ENCODE measurements at regions not wholly inside any gene's neighbourhood (a gene's known extent, or its start where the extent isn't known, plus 50 kb on each side); places are given as distances from the start of the nearest gene placed in this dataset.

DNA sequence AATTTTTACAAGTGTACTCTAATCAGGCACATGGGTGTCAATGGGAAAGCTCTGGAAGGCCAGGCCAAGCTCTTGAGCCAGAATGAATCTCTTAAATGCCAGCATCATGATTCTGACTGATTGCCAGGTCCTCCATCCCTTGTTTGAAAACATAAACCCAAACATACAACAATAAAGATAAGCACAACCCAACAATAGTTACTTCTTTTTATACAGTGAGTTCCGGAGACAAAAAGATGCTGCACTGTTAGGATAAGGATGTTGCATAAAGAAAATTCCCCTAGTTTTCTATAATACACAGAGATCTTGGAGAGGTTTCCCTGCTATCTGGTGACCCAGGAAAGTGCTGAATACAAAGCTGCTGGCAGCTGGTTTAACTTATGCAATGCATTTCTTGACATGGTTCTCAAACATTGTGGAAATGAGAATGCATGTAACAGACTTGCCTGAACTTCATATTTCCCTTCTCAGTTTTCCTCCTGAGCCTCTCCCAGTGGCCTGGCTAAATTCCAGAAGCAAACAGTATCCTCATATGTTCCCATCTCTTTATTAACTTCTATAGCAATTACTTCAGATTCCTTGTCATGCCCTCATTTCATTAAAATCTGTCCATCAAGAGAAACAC, 180.1 kb upstream of the PRICKLE2 start:
- no peaks in the 10 kb centered on the region for H4K20me1 ChIP-seq (ENCODE audit: insufficient read depth, low read length)
- H3K9me3 ChIP-seq (ENCODE audit: low read length): no peaks in the 10 kb centered on the region
- H3K4me3 ChIP-seq (ENCODE audit: low read depth, low read length, poor library complexity, severe bottlenecking): no peak overlapping the region
- no peaks in the 10 kb centered on the region for H3K36me3 ChIP-seq (ENCODE audit: insufficient read depth, low read length)
- CTCF ChIA-PET (ENCODE audit: unreplicated experiment): no interaction called here
- TF ChIP-seq, protein P1, sequence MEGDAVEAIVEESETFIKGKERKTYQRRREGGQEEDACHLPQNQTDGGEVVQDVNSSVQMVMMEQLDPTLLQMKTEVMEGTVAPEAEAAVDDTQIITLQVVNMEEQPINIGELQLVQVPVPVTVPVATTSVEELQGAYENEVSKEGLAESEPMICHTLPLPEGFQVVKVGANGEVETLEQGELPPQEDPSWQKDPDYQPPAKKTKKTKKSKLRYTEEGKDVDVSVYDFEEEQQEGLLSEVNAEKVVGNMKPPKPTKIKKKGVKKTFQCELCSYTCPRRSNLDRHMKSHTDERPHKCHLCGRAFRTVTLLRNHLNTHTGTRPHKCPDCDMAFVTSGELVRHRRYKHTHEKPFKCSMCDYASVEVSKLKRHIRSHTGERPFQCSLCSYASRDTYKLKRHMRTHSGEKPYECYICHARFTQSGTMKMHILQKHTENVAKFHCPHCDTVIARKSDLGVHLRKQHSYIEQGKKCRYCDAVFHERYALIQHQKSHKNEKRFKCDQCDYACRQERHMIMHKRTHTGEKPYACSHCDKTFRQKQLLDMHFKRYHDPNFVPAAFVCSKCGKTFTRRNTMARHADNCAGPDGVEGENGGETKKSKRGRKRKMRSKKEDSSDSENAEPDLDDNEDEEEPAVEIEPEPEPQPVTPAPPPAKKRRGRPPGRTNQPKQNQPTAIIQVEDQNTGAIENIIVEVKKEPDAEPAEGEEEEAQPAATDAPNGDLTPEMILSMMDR (conservative IDR thresholded peaks at IDR 0.05; ENCODE audit: low read length): no peak
- TF ChIP-seq EZH2phosphoT487 (IDR thresholded peaks at IDR 0.05; ENCODE audit: borderline replicate concordance, low read depth, low read length): no peak
- no TSS peak for BruUV-seq (replicated peaks)
- intact Hi-C loops (cut with micrococcal nuclease; ENCODE audit: unreplicated experiment): no loop called here
- H2AFZ ChIP-seq (ENCODE audit: low read length): no peak overlapping the region
- H3K4me2 ChIP-seq (ENCODE audit: low read length): no peak overlapping the region
- H3K9me2 ChIP-seq (ENCODE audit: insufficient read depth, low read length): no peaks in the 10 kb centered on the region
- POLR2A ChIA-PET: no interaction called here
- no peaks in the 10 kb centered on the region for H3K4me1 ChIP-seq (ENCODE audit: insufficient read depth, low read length, poor library complexity, severe bottlenecking)
- no peaks in the 10 kb centered on the region for H3K79me2 ChIP-seq (ENCODE audit: insufficient read depth, low read depth, low read length)
- no peak for DNase-seq (ENCODE audit: low spot score)
- no peak overlapping the region for H3K27ac ChIP-seq (ENCODE audit: low read depth, low read length, poor library complexity, severe bottlenecking)

DNA sequence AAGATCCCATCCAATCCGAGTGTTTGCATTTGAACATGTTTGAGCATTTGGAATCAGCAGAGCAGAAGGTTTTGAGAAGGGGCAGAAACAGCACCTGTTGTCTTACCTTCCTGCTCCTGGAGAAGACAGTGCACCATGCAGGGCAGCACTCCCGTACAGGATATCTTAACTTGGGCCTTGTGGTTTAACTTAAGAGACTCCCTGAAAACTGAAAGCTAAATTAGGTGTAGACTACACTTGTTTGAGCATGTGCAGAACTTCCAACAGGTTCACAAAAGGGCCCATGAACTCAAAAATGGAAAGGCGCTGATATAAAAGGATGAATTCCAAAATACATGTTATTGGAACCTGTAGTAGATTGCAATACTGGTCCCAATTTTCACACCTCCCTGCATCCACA, 175.4 kb upstream of the PRICKLE2 start:
- intact Hi-C loops (cut with micrococcal nuclease; ENCODE audit: unreplicated experiment): no loop called here
- Histone ChIP-seq H3K9me2 (ENCODE audit: insufficient read depth, low read length) (no peaks in the 10 kb centered on the region), H3K4me3 (ENCODE audit: low read depth, low read length, poor library complexity, severe bottlenecking) (no peak overlapping the region), H3K4me2 (ENCODE audit: low read length) (no peak overlapping the region), H3K36me3 (ENCODE audit: insufficient read depth, low read length) (no peaks in the 10 kb centered on the region), H2AFZ (ENCODE audit: low read length) (no peak overlapping the region), H3K9me3 (ENCODE audit: low read length) (no peaks in the 10 kb centered on the region), H3K4me1 (ENCODE audit: insufficient read depth, low read length, poor library complexity, severe bottlenecking) (no peaks in the 10 kb centered on the region), H4K20me1 (ENCODE audit: insufficient read depth, low read length) (no peaks in the 10 kb centered on the region), H3K79me2 (ENCODE audit: insufficient read depth, low read depth, low read length) (no peaks in the 10 kb centered on the region), H3K27ac (ENCODE audit: low read depth, low read length, poor library complexity, severe bottlenecking) (no peak overlapping the region)
- ChIA-PET POLR2A (interaction anchor here (0.9 kb wide), 1 partner anchor 12 kb away, joined by 3 read pairs; no protein-coding TSS in a partner anchor), CTCF (ENCODE audit: unreplicated experiment) (no interaction called here)
- BruUV-seq (replicated peaks): no TSS peak
- TF ChIP-seq, protein P1 (conservative IDR thresholded peaks at IDR 0.05; ENCODE audit: low read length): no peak
- no peak for TF ChIP-seq EZH2phosphoT487 (IDR thresholded peaks at IDR 0.05; ENCODE audit: borderline replicate concordance, low read depth, low read length)
- no peak for DNase-seq (ENCODE audit: low spot score)

DNA sequence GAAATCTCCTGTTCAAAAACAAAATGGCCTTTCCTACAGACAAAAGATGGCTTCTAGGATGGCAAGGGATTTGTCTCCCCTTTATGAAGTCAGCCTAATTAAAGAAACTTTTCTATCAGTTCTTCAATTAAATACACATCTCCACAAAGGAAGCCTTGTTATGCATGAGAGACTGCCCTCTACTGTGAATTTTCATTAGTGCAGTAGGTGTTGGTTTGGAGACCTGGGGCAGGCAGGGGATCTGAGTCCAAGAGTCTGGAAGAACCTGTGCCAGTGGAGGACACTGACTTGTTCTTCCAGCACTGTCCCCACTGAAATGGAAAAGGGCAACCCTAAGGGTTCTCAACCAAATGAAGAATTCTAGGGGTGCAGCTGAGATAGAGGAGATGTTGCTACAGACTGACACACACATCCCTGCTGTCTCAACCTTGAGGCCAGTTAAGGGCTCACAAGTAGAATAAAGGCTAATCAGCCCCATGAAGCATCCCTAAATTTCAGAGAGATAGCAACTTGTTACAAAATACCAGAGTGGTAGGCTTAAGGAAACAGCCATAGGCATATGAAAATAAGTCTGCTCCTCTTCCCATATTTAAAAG, 174.0 kb upstream of the PRICKLE2 start:
- intact Hi-C loops (cut with micrococcal nuclease; ENCODE audit: unreplicated experiment): loop anchor here (1.0 kb wide), 1 partner anchor 369 kb away; no protein-coding TSS in a partner anchor
- no peak for TF ChIP-seq EZH2phosphoT487 (IDR thresholded peaks at IDR 0.05; ENCODE audit: borderline replicate concordance, low read depth, low read length)
- TF ChIP-seq, protein P1 (conservative IDR thresholded peaks at IDR 0.05; ENCODE audit: low read length): peak; percentile 80
- H3K9me2 ChIP-seq (ENCODE audit: insufficient read depth, low read length): no peaks in the 10 kb centered on the region
- no TSS peak for BruUV-seq (replicated peaks)
- DNase-seq (ENCODE audit: low spot score): peak; percentile 49
- no peak overlapping the region for H3K27ac ChIP-seq (ENCODE audit: low read depth, low read length, poor library complexity, severe bottlenecking)
- H3K79me2 ChIP-seq (ENCODE audit: insufficient read depth, low read depth, low read length): no peaks in the 10 kb centered on the region
- ChIA-PET CTCF (ENCODE audit: unreplicated experiment) (interaction anchor here (1.3 kb wide), 1 partner anchor 174 kb away, joined by 3 read pairs; the partner anchor contains the start of gene PRICKLE2), POLR2A (no interaction called here)
- no peak overlapping the region for H3K4me3 ChIP-seq (ENCODE audit: low read depth, low read length, poor library complexity, severe bottlenecking)
- no peaks in the 10 kb centered on the region for H4K20me1 ChIP-seq (ENCODE audit: insufficient read depth, low read length)
- no peak overlapping the region for H2AFZ ChIP-seq (ENCODE audit: low read length)
- H3K36me3 ChIP-seq (ENCODE audit: insufficient read depth, low read length): no peaks in the 10 kb centered on the region
- H3K9me3 ChIP-seq (ENCODE audit: low read length): no peaks in the 10 kb centered on the region
- no peaks in the 10 kb centered on the region for H3K4me1 ChIP-seq (ENCODE audit: insufficient read depth, low read length, poor library complexity, severe bottlenecking)
- H3K4me2 ChIP-seq (ENCODE audit: low read length): no peak overlapping the region
